ENCODE measurements at regions not wholly inside any gene's neighbourhood (a gene's known extent, or its start where the extent isn't known, plus 50 kb on each side); places are given as distances from the start of the nearest gene placed in this dataset.

DNA sequence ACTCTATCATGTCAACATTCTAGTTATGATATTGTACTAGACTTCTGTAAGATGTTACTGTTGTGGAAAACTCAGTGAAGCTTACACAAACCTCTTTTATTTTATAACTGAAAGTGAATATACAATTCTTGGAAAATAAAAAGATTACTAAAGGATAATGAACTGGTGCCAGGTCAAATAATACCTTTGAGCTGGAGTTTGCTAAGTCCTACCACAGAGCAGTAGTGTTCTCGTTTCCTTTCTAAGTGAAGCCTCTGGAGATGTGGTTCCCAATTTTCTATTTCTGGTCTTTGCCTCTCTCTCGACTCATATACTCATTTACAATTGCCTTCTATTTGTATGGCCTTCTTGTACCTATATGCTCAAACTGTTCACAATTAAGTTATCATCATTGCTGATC is 942.9 kb downstream of the SQOR start:
- Histone ChIP-seq H3K9me3 (ENCODE audit: low read length) (no peaks in the 10 kb centered on the region), H3K79me2 (ENCODE audit: insufficient read depth, low read depth, low read length) (no peaks in the 10 kb centered on the region), H2AFZ (ENCODE audit: low read length) (no peak overlapping the region), H3K36me3 (ENCODE audit: insufficient read depth, low read length) (no peaks in the 10 kb centered on the region), H3K4me2 (ENCODE audit: low read length) (no peak overlapping the region), H3K4me3 (ENCODE audit: low read depth, low read length, poor library complexity, severe bottlenecking) (no peak overlapping the region), H3K9me2 (ENCODE audit: insufficient read depth, low read length) (no peaks in the 10 kb centered on the region), H3K4me1 (ENCODE audit: insufficient read depth, low read length, poor library complexity, severe bottlenecking) (no peaks in the 10 kb centered on the region), H4K20me1 (ENCODE audit: insufficient read depth, low read length) (no peaks in the 10 kb centered on the region), H3K27ac (ENCODE audit: low read depth, low read length, poor library complexity, severe bottlenecking) (no peak overlapping the region)
- no peak for DNase-seq (ENCODE audit: low spot score)
- BruUV-seq (replicated peaks): no TSS peak
- ChIA-PET CTCF (ENCODE audit: unreplicated experiment) (no interaction called here), POLR2A (interaction anchor here (0.6 kb wide), 1 partner anchor 13 kb away, joined by 4 read pairs; no protein-coding TSS in a partner anchor)
- no peak for TF ChIP-seq EZH2phosphoT487 (IDR thresholded peaks at IDR 0.05; ENCODE audit: borderline replicate concordance, low read depth, low read length)
- TF ChIP-seq CTCF (conservative IDR thresholded peaks at IDR 0.05; ENCODE audit: low read length): no peak
- intact Hi-C loops (cut with micrococcal nuclease; ENCODE audit: unreplicated experiment): no loop called here

DNA sequence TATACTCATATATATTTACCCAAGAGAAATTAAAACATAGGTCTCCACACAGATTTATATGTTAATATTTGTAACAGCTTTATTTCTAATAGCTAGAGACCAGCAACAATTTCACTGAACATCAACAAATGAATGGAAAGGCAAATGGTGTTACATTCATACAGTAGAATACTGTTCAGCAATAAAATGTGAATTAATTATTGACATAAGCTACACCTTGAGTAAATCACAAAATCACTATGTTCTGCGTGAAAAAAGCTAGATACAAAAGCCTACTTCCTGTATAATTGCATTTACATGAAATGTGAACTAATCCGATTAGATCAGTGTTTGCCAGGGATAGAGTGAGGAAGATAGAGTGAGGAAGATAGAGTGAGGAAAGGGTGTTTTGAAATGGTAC is 945.7 kb downstream of the SQOR start:
- intact Hi-C loops (cut with micrococcal nuclease; ENCODE audit: unreplicated experiment): no loop called here
- no peaks in the 10 kb centered on the region for H3K9me3 ChIP-seq (ENCODE audit: low read length)
- BruUV-seq (replicated peaks): no TSS peak
- no peak overlapping the region for H2AFZ ChIP-seq (ENCODE audit: low read length)
- H3K4me1 ChIP-seq (ENCODE audit: insufficient read depth, low read length, poor library complexity, severe bottlenecking): no peaks in the 10 kb centered on the region
- H3K79me2 ChIP-seq (ENCODE audit: insufficient read depth, low read depth, low read length): no peaks in the 10 kb centered on the region
- no peaks in the 10 kb centered on the region for H3K36me3 ChIP-seq (ENCODE audit: insufficient read depth, low read length)
- H3K4me2 ChIP-seq (ENCODE audit: low read length): no peak overlapping the region
- no peak overlapping the region for H3K27ac ChIP-seq (ENCODE audit: low read depth, low read length, poor library complexity, severe bottlenecking)
- ChIA-PET CTCF (ENCODE audit: unreplicated experiment) (no interaction called here), POLR2A (interaction anchor here (0.6 kb wide), 1 partner anchor 257 kb away, joined by 3 read pairs; no protein-coding TSS in a partner anchor)
- no peaks in the 10 kb centered on the region for H3K9me2 ChIP-seq (ENCODE audit: insufficient read depth, low read length)
- TF ChIP-seq EZH2phosphoT487 (IDR thresholded peaks at IDR 0.05; ENCODE audit: borderline replicate concordance, low read depth, low read length) (no peak), CTCF (conservative IDR thresholded peaks at IDR 0.05; ENCODE audit: low read length) (no peak)
- DNase-seq (ENCODE audit: low spot score): no peak
- no peaks in the 10 kb centered on the region for H4K20me1 ChIP-seq (ENCODE audit: insufficient read depth, low read length)
- no peak overlapping the region for H3K4me3 ChIP-seq (ENCODE audit: low read depth, low read length, poor library complexity, severe bottlenecking)

- Histone ChIP-seq H3K9me3 (ENCODE audit: low read length) (no peaks in the 10 kb centered on the region), H2AFZ (ENCODE audit: low read length) (no peak overlapping the region), H3K79me2 (ENCODE audit: insufficient read depth, low read depth, low read length) (no peaks in the 10 kb centered on the region), H3K9me2 (ENCODE audit: insufficient read depth, low read length) (no peaks in the 10 kb centered on the region), H3K27ac (ENCODE audit: low read depth, low read length, poor library complexity, severe bottlenecking) (no peak overlapping the region), H3K4me1 (ENCODE audit: insufficient read depth, low read length, poor library complexity, severe bottlenecking) (no peaks in the 10 kb centered on the region), H3K36me3 (ENCODE audit: insufficient read depth, low read length) (no peaks in the 10 kb centered on the region), H3K4me2 (ENCODE audit: low read length) (no peak overlapping the region), H4K20me1 (ENCODE audit: insufficient read depth, low read length) (no peaks in the 10 kb centered on the region), H3K4me3 (ENCODE audit: low read depth, low read length, poor library complexity, severe bottlenecking) (no peak overlapping the region)
- DNase-seq (ENCODE audit: low spot score): no peak
- no TSS peak for BruUV-seq (replicated peaks)
- ChIA-PET POLR2A (no interaction called here), CTCF (ENCODE audit: unreplicated experiment) (no interaction called here)
- intact Hi-C loops (cut with micrococcal nuclease; ENCODE audit: unreplicated experiment): no loop called here
- TF ChIP-seq EZH2phosphoT487 (IDR thresholded peaks at IDR 0.05; ENCODE audit: borderline replicate concordance, low read depth, low read length) (no peak), CTCF (conservative IDR thresholded peaks at IDR 0.05; ENCODE audit: low read length) (no peak)
Measured at GRCh38 chr15:46580924-46581323, 946.1 kb downstream of the SQOR start.

Data from OCI-LY7 (cell line).